PFSK-1 (cell line): ENCODE measurements at regions not wholly inside any gene's neighbourhood (a gene's known extent, or its start where the extent isn't known, plus 50 kb on each side); places are given as distances from the start of the nearest gene placed in this dataset.

Experiments
- FOXP2 ChIP-seq: optimal IDR thresholded peaks from 2 replicates; pipeline ENCODE3; 2011; ENCODE audit warnings: borderline replicate concordance, control low read depth, inconsistent platforms; ENCODE audit not compliant: insufficient read depth; ENCODE audit errors: extremely low read length, extremely low read depth
- POLR2AphosphoS5 ChIP-seq: IDR thresholded peaks from 2 replicates; pipeline ENCODE4 v1.6.1; 2012; ENCODE audit warnings: low read depth, mild to moderate bottlenecking, control low read depth, low read length, moderate library complexity
- SIN3A ChIP-seq: IDR thresholded peaks from 2 replicates; pipeline ENCODE4 v1.6.1; 2012; ENCODE audit warnings: mild to moderate bottlenecking, low read length, moderate library complexity, borderline replicate concordance; ENCODE audit not compliant: insufficient read depth
- TAF1 ChIP-seq: IDR thresholded peaks from 2 replicates; pipeline ENCODE4 v1.6.1; 2012; ENCODE audit warnings: low read length, control low read depth, borderline replicate concordance; ENCODE audit not compliant: insufficient read depth
- TF ChIP-seq, protein P1 (sequence below), 2 experiments: IDR thresholded peaks; 2 replicates each; pipeline versions ENCODE4 v1.6.1 to v1.8.0; 2011 to 2012; ENCODE audit warnings: low read depth in 2 of 2, low read length in 2 of 2, control low read depth in 1 of 2, inconsistent platforms in 1 of 2, mild to moderate bottlenecking in 1 of 2, moderate library complexity in 1 of 2; ENCODE audit not compliant: insufficient read depth in 1 of 2

DNA sequence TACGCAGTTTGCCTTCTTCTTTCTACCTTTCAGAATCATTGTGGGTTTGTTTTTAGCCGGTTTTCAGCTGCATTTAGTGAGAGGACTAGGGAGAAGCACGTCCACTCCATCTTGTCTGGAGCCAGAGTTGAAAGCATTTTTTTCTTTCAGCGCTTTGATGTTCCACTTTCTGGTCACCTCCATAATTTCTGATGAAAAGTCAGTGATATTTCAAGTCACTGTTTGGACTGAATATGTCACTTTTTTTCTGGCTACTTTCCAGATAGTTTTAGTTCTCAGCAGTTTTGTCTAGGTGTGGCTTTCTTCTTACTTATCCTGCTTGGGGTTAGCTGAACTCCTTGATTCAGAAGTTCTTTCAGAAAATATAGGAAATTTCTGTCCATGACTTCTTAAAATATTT is 123.9 kb upstream of the IER5L start:
- TF ChIP-seq, protein P1, sequence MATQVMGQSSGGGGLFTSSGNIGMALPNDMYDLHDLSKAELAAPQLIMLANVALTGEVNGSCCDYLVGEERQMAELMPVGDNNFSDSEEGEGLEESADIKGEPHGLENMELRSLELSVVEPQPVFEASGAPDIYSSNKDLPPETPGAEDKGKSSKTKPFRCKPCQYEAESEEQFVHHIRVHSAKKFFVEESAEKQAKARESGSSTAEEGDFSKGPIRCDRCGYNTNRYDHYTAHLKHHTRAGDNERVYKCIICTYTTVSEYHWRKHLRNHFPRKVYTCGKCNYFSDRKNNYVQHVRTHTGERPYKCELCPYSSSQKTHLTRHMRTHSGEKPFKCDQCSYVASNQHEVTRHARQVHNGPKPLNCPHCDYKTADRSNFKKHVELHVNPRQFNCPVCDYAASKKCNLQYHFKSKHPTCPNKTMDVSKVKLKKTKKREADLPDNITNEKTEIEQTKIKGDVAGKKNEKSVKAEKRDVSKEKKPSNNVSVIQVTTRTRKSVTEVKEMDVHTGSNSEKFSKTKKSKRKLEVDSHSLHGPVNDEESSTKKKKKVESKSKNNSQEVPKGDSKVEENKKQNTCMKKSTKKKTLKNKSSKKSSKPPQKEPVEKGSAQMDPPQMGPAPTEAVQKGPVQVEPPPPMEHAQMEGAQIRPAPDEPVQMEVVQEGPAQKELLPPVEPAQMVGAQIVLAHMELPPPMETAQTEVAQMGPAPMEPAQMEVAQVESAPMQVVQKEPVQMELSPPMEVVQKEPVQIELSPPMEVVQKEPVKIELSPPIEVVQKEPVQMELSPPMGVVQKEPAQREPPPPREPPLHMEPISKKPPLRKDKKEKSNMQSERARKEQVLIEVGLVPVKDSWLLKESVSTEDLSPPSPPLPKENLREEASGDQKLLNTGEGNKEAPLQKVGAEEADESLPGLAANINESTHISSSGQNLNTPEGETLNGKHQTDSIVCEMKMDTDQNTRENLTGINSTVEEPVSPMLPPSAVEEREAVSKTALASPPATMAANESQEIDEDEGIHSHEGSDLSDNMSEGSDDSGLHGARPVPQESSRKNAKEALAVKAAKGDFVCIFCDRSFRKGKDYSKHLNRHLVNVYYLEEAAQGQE (IDR thresholded peaks at IDR 0.05; ENCODE audit: insufficient read depth in 1 of 2, low read depth in 2 of 2, low read length in 2 of 2): no peak
- TF ChIP-seq TAF1: no peak
- no peak for TF ChIP-seq SIN3A
- no peak for TF ChIP-seq POLR2AphosphoS5
- no peak for TF ChIP-seq FOXP2

DNA sequence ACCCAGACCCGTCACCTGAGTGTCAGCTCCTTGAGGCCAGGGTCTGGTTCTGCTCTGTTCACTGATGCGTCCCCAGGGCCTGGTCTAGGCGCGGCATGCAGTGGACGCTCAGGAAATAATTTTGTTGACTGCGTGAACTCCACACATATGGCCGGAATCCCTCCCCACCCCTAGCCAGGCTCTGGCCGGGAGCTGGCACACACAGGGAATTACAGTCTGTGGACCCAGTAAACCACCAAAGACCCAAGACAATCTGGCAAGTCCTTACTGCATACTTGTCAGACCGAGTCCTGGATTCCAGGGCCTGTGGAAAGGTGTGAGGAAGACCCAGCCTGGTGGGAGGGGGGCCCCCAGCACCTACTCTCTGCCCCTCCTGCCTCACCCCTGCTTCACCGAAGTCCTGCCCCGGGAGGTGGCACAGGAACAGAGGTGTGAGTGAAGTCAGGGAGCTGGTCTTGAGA is 113.0 kb upstream of the IER5L start:
- TF ChIP-seq POLR2AphosphoS5 (no peak), TAF1 (no peak), FOXP2 (no peak), SIN3A (no peak)
- TF ChIP-seq, protein P1 (IDR thresholded peaks at IDR 0.05; ENCODE audit: insufficient read depth in 1 of 2, low read depth in 2 of 2, low read length in 2 of 2): no peak

DNA sequence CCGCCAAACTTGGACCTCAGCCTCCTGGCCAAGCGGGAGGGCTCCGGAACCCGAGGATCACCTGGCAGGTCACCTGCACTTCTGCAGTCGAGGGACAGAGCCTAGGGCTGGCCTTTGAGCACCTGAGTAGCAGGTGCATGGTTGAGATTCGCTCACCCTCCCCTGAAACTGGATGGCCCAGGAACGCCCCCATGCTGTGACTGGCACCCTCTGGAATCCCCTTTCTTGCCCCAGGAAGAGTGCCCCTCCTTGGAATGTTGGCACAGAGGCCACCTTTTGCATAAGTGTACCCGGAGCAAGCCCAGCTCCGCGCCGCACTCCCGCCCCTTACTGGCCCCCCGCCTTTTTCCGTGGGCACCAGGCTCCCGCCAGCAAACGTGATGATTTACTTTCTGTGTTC is 112.5 kb upstream of the IER5L start:
- TF ChIP-seq FOXP2 (no peak), POLR2AphosphoS5 (no peak), TAF1 (no peak), SIN3A (no peak)
- TF ChIP-seq, protein P1 (IDR thresholded peaks at IDR 0.05; ENCODE audit: insufficient read depth in 1 of 2, low read depth in 2 of 2, low read length in 2 of 2): no peak

DNA sequence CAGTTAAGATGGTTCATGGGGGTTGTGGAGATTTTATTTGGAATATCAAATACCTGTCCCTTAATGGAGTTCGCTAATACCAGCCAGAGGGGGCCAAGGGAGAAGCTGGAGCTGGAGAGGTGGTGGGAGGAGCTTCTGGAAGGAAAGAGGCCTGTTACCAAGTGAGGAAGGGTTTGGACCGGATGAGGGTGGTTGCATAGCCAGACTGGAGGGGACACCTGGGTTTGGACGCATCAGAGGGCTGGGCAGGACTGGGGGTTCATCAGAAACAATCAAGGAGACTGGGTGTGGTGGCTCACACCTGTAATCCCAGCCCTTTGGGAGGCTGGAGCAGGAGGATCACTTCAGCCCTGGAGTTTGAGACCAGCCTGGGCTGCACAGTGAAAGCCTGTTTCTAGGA is 111.8 kb upstream of the IER5L start:
- TF ChIP-seq, protein P1 (IDR thresholded peaks at IDR 0.05; ENCODE audit: insufficient read depth in 1 of 2, low read depth in 2 of 2, low read length in 2 of 2): no peak
- TF ChIP-seq POLR2AphosphoS5 (no peak), FOXP2 (no peak), SIN3A (no peak), TAF1 (no peak)

DNA sequence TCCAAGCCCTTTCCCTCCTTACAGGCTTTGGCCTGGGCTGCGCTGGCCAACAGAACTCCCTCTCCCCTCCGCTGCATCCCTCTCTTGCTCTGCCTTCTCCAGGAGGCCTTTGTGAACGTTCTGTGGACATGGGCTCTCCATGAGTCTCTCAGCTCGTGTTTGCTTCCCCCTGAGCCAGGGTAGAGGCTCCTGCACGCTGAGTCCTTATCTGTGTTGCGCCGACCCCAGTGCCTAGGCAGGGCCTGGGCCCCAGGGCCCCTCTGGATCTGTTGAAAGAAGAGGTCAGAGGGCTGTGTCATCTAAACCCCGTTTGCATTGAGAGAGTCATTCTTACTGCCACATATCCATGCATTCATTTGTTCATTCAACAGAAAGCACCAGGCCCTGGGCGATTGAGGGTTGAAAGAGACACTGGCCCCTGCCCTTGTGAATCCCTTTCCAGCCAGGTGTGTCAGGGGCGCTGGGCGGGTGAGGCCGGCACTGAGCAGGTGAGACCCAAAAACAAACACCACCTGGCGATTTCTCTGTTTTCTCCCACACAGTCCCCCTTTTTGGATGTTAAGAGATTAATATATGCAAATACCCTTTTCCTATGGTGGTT is 111.2 kb upstream of the IER5L start:
- TF ChIP-seq, protein P1 (IDR thresholded peaks at IDR 0.05; ENCODE audit: insufficient read depth in 1 of 2, low read depth in 2 of 2, low read length in 2 of 2): no peak
- TF ChIP-seq TAF1 (no peak), POLR2AphosphoS5 (no peak), FOXP2 (no peak), SIN3A (no peak)
